GM19467 (cell line): ENCODE measurements at regions not wholly inside any gene's neighbourhood (a gene's known extent, or its start where the extent isn't known, plus 50 kb on each side); places are given as distances from the start of the nearest gene placed in this dataset.

ENCODE experiments used
- ATAC-seq: cut with Tn5 transposase; IDR thresholded peaks from one replicate; pipeline ENCODE4 v1.9.1; 2021; ENCODE audit warnings: mild to moderate bottlenecking, moderate library complexity; ENCODE audit not compliant: unreplicated experiment

DNA sequence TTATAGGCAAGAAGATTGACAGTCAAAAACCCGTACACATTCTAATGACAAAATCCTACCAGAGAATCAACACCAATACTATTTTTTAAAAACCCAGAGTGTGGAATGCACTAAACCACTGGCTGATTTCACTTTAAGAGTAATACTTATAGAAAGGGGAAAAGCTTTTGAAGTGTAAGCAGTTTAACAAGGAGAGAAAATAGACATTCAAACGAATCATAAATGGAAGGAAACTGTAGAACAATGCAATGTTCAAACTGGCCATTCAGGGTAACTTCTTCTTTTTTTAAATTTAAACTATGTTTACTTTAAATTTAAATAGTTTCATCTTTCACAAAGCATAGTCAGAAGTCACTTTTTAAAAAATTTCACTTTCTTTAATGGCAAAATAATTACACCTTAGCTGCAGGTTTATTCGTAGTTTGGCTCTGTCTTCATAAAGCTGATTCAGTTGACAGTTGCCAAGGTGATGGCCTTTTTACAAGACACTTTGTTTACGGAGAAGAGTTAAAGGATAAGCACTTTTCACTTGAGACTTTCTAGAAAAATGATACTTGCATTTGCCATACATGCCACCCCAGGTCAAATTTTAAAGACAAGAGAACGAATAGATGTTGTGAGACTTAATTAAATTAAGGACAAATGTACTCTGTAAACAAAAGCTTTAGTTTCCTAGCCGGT, 82.4 kb upstream of the KLF3 start:
- ATAC-seq, result no peak

- no peak for ATAC-seq
Observed at GRCh38 chr4:38582445-38582844, 81.6 kb upstream of the KLF3 start.

GRCh38 chr4:38582889-38583470, 81.0 kb upstream of the KLF3 start:
- ATAC-seq, result no peak

DNA sequence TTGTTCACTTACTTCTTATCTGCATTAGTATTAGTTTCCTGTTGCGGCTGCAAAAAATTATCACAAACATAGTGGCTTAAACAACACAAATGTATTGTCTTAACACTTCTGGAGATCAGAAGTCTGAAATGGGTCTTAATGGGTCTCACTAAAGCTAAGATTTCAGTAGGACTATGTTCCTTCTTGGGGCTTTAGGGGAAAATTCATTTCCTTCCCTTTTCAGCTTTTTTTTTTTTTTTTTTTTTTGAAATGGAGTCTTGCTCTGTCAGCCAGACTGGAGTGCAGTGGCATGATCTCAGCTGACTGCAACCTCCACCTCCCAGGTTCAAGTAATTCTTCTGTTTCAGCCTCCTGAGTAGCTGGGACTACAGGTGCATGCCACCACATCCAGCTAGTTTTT, 78.1 kb upstream of the KLF3 start:
- no peak for ATAC-seq

DNA sequence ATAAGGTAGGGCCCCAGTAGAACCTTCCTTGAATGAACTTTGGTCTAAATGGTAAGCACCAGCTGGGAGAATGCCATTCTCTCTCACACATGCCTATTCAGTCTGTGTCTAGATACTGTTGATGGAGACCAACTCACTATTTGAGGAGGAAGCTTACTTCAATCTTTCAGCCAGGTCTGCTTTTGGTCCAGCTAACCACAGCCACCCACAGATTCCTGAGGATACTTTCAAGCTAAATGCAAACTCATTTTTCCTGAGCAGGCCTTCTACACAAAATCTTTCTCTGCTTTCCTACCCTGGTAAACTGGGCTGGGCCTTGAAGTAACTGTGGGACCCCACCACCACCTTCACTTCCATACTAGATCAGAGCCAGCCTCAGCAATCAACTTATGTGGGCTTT, 76.9 kb upstream of the KLF3 start:
- ATAC-seq, result no peak

GRCh38 chr4:38590046-38590445, 74.0 kb upstream of the KLF3 start:
- ATAC-seq, result no peak

DNA sequence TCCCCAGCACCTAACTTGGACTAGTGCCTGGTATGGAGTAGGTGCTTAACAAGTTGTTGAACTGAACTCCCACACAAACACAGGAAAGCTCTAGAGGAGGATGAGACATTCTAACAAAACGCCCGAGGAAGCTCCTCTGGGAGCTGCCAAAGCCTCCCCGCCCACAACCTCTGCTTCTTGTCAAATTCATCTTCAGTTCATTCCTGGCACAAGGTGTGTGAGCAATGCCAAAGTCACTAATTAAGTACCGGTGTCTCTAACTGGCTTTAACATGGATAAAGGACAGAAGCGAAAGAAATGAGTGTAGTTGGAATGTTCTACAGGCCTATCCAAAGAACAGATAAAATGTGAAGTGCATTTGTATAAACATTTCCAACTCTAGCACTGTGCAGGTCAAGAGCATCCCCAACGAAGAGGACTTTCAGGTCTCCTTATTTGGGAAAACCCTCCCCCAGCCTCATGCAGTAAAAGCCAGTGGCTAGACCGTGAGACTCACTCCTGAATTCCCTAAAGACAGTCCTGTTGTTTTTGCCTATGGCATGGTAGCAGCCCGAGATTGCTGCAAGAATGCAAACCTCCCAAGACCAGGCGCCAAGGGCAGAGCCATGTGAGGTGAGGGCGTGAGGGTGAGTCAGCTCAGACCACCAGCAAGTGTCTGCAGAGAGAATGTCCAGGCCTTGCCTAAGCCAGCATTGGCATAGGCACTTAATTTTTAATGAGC, 72.2 kb upstream of the KLF3 start:
- ATAC-seq, result no peak

DNA sequence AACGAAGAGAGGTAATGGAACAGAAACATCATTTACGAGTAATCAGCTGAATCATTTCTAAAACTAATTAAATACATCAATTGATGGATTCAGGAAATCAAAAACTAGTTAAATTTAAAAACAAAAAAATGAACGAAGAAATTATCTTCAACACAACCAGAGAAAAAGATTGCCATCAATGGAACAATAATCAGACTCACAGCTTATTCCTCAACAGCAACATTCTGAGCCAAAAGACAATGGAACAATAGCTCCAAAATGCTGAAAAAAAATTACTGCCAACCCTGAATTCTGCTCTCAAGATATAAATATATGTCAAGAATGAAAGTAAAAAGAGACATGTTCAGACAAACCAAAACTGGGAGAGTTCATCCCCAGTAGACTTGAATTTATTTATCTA, 65.5 kb upstream of the KLF3 start:
- no peak for ATAC-seq

DNA sequence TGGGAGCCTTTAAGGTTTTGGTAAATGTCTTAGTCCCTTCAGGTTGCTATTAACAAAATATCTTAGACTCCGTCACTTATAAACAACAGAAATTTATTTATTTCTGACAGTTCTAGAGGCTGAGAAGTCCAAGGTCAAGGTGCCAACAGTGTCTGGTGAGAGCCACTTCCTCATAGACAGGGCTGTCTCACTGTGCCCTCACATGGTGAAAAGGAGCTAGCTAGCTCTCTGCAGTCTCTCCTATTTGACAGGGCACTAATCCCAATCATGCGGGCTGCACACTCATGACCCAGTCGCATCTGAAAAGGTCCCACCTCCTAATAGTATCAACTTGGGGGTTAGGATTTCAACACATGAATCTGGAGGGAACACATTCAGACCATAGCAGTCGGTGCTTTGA, 63.4 kb upstream of the KLF3 start:
- no peak for ATAC-seq

GRCh38 chr4:38601244-38601915, 62.6 kb upstream of the KLF3 start:
- ATAC-seq, result no peak

GRCh38 chr4:38601916-38602291, 62.1 kb upstream of the KLF3 start:
- ATAC-seq, result no peak

DNA sequence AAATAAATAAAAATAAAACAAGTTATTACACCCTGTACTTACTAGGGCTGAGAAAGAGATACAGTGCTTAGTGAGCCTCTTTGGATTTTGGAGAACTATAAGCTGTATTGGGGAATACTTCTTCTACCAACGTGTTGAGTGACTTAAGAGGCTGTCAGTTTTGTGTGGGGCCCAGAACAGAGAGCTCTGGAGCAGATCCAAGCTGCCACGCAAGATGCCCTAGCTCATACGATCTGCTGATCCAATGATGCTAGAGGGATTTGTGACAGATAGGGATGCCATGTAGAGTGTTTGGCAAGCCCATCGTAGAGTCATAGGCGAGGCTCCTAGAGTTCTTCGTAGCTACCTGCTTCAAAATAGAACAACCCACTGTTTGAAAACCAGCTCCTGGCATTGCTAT, 60.3 kb upstream of the KLF3 start:
- ATAC-seq, result no peak

GRCh38 chr4:38605181-38605752, 58.7 kb upstream of the KLF3 start:
- ATAC-seq, result no peak

DNA sequence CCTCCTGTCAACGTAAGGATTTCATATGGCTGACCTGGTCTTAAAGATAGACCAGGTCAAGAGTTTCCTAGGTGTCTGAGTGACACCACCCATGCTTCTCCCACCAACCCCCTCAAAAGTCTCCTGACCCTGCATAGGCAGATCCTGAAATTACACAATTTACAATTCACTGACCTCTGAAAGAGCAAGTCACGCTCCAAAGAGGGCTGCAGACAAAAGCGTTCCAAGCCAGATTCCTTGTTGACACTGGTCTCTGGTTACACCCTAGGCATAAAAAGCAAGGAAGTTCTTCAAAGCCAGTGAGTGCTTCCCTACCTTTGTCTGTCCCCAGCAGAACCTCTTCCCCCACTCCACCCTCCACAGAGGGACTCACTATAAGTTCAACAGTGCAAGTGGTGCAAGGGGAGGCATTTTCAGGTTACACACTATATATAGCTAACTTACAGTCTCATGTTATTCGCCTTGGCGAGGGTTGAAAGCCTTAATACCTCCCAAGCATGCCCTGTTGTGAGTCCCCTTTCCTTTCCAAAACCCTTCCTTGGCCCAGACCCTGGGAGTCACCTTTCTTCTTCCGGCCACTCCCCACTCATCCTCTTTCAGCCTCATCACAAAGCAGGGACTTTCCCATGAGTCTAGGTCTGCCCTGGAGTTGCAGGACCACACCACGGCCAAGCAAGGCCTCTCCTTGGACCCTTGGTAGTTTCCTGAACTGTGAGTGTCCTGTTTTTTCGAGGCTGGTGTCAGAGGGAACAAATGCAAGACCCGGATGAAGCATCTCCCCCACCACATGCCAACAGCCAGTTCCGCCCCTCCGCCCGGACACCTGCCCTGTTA, 58.0 kb upstream of the KLF3 start:
- ATAC-seq, result no peak

GRCh38 chr4:38606587-38606905, 57.5 kb upstream of the KLF3 start:
- no peak for ATAC-seq

DNA sequence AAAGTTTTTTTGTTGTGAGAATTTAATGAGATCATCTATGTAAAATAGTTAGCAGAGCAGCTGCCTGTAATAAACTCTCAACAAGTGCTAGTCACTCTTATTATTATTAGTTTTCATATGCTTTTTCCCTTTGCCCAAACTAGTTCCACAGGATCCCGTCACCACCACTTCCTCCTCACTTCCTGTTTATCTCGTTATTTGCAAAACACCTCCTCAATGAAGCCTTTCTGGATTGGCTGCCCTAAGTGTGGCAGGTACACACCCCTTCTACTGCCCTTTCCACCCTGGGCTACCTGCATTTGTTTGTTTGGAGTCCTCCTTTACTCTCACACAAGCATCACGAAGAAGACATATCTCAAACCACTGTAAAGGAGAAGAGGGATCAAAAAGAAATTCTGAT, 54.4 kb upstream of the KLF3 start:
- ATAC-seq, result no peak

DNA sequence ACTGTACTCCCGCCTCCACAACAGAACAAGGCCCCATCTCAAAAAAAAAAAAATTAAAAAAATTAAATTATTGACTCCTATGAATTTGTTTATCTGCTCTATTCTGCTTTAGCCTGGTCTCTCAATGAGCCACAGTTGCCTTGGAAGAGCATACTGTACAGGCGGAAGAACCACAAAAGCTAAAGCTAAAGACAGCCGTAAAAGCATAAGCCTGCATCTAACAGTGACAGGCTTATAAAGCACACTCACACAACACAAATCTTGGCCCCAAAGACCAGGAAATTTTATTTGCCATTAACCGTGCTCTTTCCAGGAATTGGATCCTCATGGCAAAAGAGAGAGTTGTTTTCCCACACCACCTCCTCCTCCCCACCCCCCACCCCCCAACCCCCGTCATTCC, 53.5 kb upstream of the KLF3 start:
- no peak for ATAC-seq

DNA sequence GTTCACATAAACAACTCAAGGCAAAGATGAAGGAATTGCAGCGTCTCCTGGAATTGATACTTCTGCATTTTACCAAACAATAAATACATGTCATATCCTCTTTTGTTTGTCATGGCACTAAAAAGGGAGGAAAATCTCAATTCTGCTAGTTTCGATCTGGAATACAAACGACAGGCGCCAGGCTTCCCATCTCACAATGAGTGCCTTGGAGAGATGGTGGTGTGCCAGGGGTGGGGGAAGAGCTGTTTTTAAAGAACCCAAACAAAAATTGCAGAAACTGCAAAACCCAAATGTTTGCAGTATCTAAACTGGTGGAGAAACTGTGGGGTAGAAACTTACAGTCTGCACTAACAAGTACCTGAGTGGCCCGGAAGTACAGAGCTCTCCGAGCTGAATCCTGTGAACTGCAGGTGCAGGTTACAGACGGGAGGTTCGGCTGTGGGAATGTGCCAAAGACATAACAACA, 53.0 kb upstream of the KLF3 start:
- ATAC-seq, result no peak

DNA sequence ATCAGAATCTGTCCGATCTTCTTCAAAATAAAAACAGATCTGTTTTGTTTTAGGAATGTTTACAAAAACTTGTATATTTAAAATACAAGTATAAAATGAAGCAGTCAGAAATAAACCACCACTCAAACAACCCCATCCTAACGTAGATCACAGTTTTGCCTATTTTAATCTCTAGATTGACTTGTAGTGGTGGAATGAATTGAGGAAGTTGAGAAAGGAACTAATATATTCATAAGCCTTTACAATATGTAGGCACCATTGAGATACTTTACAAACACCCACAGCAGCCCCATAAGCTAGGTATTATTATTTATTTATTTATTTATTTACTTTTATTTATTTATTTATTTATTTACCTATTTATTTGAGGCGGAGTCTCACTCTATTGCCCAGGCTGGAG, 52.3 kb upstream of the KLF3 start:
- no peak for ATAC-seq

DNA sequence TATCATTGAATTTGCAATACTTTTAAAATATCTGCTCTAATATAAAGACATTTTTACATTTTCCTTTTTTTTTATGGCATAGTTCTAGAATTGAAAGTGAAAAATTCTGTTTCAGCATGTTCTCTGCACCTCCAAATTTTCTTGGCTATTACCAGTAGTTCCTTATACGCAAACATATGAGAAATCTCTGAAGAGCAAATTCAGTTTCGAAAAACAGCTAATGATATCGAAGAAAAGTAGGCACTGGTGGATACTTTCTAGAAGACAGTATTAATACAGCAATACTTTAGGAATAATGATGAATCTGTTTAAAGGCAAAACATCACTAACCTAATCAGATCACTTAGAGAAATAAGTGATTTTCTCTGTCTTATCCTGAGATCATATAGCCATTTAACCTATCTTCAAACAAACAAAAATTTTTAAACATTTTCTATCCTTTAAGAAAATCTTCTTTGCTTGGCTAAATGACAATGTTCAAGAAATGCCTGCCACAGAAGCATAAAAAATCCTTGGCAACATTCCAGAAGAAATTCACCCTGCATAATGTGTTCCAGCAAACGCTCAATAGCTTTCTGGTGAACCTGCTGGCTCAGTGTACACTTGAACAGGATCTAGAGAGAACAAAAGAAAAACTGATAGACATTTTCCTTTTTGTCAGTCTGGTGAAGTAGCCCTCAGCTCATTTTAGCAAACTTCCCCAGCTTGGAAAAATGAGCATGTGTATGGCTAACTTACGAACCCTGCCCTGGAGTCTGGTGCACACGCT, 51.2 kb upstream of the KLF3 start:
- no peak for ATAC-seq
